A549 (cell line): ENCODE measurements at regions not wholly inside any gene's neighbourhood (a gene's known extent, or its start where the extent isn't known, plus 50 kb on each side); places are given as distances from the start of the nearest gene placed in this dataset.

Source experiments
- ATAC-seq, 2 experiments: fragments of 200-7000 bp in 1 of 2; fragments of >200 bp in 1 of 2; cut with Nextera tagmentation in 1 of 2; cut with Tn5 transposase in 1 of 2; 3 replicates each; pipeline versions ENCODE4 v1.8.0 to v1.9.1; 2018 to 2020; ENCODE audit warnings: mild to moderate bottlenecking in 1 of 2, moderate library complexity in 1 of 2
- CTCF ChIA-PET: fragments of 300-600 bp; sonication (Branson Sonifier 250); formaldehyde crosslinking; extraction: SDS; loops from one replicate; lab custom pipeline; 2021; ENCODE audit warnings: antibody characterized with exemption, inconsistent platforms; lab: Yijun Ruan, JAX
- POLR2A ChIA-PET: fragments of 350-600 bp; formaldehyde crosslinking; extraction: SDS; loops from one replicate; lab custom pipeline; 2021; ENCODE audit warnings: antibody characterized with exemption, inconsistent platforms; lab: Yijun Ruan, JAX
- DNase-seq, 2 experiments: peaks; one replicate each; pipeline versions ENCODE4 v3.0.0 to v3.0.0-alpha.2; 2011 to 2016; ENCODE audit warnings: low read depth in 1 of 2, low spot score in 1 of 2
- FAIRE-seq: peaks from 2 replicates; lab custom pipeline; 2011; peaks lifted over from hg19 to GRCh38; lab: Jason Lieb, UNC
- H3K27ac ChIP-seq, 2 experiments: fragments of >200 bp; sonication (Bioruptor Twin); formaldehyde crosslinking; 3 replicates each; pipeline ENCODE4 v1.5.1; 2016 to 2017
- H3K4me1 ChIP-seq: fragments of >200 bp; sonication (Bioruptor Twin); formaldehyde crosslinking; 3 replicates; pipeline ENCODE4 v1.6.1; 2016
- H3K4me2 ChIP-seq: fragments of >200 bp; sonication (Bioruptor Twin); formaldehyde crosslinking; 3 replicates; pipeline ENCODE4 v1.6.1; 2016
- H3K4me3 ChIP-seq: fragments of >200 bp; sonication (Bioruptor Twin); formaldehyde crosslinking; 3 replicates; pipeline ENCODE4 v1.5.1; 2016
- H3K9me3 ChIP-seq: fragments of >200 bp; sonication (Bioruptor Twin); formaldehyde crosslinking; 3 replicates; pipeline ENCODE4 v1.6.1; 2016
- ATOH8 ChIP-seq: fragments of 250-450 bp; sonication (Bioruptor Pico); IDR thresholded peaks from 2 replicates; pipeline ENCODE4 v1.5.0; 2020; ENCODE audit warnings: low read depth, mild to moderate bottlenecking, moderate library complexity
- BHLHE40 ChIP-seq: IDR thresholded peaks from 2 replicates; pipeline ENCODE4 v1.6.1; 2012; ENCODE audit warnings: low read depth, low read length, inconsistent platforms
- CBX8 ChIP-seq: fragments of 200-600 bp; sonication (generic); IDR thresholded peaks from 2 replicates; pipeline ENCODE4 v1.6.1; 2016
- CEBPB ChIP-seq, 2 experiments: fragments of >200 bp in 1 of 2; sonication (Bioruptor Twin) in 1 of 2; formaldehyde crosslinking in 1 of 2; IDR thresholded peaks; 2 replicates each; pipeline ENCODE4 v1.6.1; 2012 to 2016
- CHD2 ChIP-seq: fragments of 150-350 bp; IDR thresholded peaks from 2 replicates; pipeline ENCODE4 v1.6.1; 2014; ENCODE audit warnings: low read length; ENCODE audit not compliant: partially characterized antibody
- CTCF ChIP-seq: fragments of >200 bp; sonication (Bioruptor Twin); formaldehyde crosslinking; IDR thresholded peaks from 3 replicates; pipeline ENCODE4 v1.5.1; 2016
- E2F6 ChIP-seq: IDR thresholded peaks from 2 replicates; pipeline ENCODE4 v1.6.1; 2012; ENCODE audit warnings: low read depth, borderline replicate concordance
- EHF ChIP-seq: fragments of 250-450 bp; sonication (Bioruptor Pico); IDR thresholded peaks from 2 replicates; pipeline ENCODE4 v1.5.0; 2020; ENCODE audit warnings: mild to moderate bottlenecking
- ELK1 ChIP-seq: fragments of 150-350 bp; IDR thresholded peaks from 2 replicates; pipeline ENCODE4 v1.6.1; 2014; ENCODE audit warnings: low read depth, mild to moderate bottlenecking, low read length
- ESRRA ChIP-seq: fragments of 150-350 bp; IDR thresholded peaks from 2 replicates; pipeline ENCODE4 v1.6.1; 2014; ENCODE audit warnings: mild to moderate bottlenecking, low read length, borderline replicate concordance
- FOXS1 ChIP-seq: fragments of 250-450 bp; sonication (Bioruptor Pico); IDR thresholded peaks from 2 replicates; pipeline ENCODE4 v1.5.0; 2020; ENCODE audit warnings: mild to moderate bottlenecking, moderate library complexity
- GATA3 ChIP-seq: IDR thresholded peaks from 2 replicates; pipeline ENCODE4 v1.6.1; 2012; ENCODE audit warnings: borderline replicate concordance
- HDAC2 ChIP-seq: fragments of 200-600 bp; sonication (generic); IDR thresholded peaks from 2 replicates; pipeline ENCODE4 v1.6.1; 2016
- HEYL ChIP-seq: fragments of 250-450 bp; sonication (Bioruptor Pico); IDR thresholded peaks from 2 replicates; pipeline ENCODE4 v1.8.0; 2021; ENCODE audit warnings: mild to moderate bottlenecking, moderate library complexity
- HMGXB4 ChIP-seq: fragments of 250-450 bp; sonication (Bioruptor Pico); IDR thresholded peaks from 2 replicates; pipeline ENCODE4 v1.5.0; 2021; ENCODE audit warnings: mild to moderate bottlenecking, moderate library complexity, borderline replicate concordance
- HOXB13 ChIP-seq: fragments of 250-450 bp; sonication (Bioruptor Pico); IDR thresholded peaks from 2 replicates; pipeline ENCODE4 v1.5.0; 2020; ENCODE audit warnings: low read depth, mild to moderate bottlenecking, moderate library complexity
- HOXB5 ChIP-seq: fragments of 250-450 bp; sonication (Bioruptor Pico); IDR thresholded peaks from 2 replicates; pipeline ENCODE4 v1.5.0; 2020; ENCODE audit warnings: mild to moderate bottlenecking, moderate library complexity
- MAZ ChIP-seq: fragments of 150-350 bp; IDR thresholded peaks from 2 replicates; pipeline ENCODE4 v1.6.1; 2014; ENCODE audit warnings: antibody characterized with exemption, low read depth, low read length, borderline replicate concordance
- NFE2L2 ChIP-seq: fragments of 150-350 bp; conservative IDR thresholded peaks from 2 replicates; pipeline ENCODE4 v1.6.1; 2014; ENCODE audit warnings: low read length
- NPAS2 ChIP-seq: fragments of 250-450 bp; sonication (Bioruptor Pico); IDR thresholded peaks from 2 replicates; pipeline ENCODE4 v1.8.0; 2022; ENCODE audit warnings: mild to moderate bottlenecking, moderate library complexity, borderline replicate concordance
- RNF2 ChIP-seq: fragments of 200-600 bp; sonication (generic); IDR thresholded peaks from 2 replicates; pipeline ENCODE4 v1.6.1; 2016; ENCODE audit warnings: low read depth, mild to moderate bottlenecking, antibody characterized with exemption, moderate library complexity, borderline replicate concordance
- TFCP2L1 ChIP-seq: fragments of 250-450 bp; sonication (Bioruptor Pico); IDR thresholded peaks from 2 replicates; pipeline ENCODE4 v1.5.0; 2021; ENCODE audit warnings: mild to moderate bottlenecking
- WGBS: methylation state at CpG from one replicate; pipeline ENCODE4 v1.1.6; 2017; ENCODE audit errors: missing lambda C conversion rate; 5-methylcytosine and 5-hydroxymethylcytosine counted together
- TF ChIP-seq, protein P1 (sequence below): IDR thresholded peaks from 2 replicates; pipeline ENCODE4 v1.6.1; 2012
- TF ChIP-seq, protein P2 (sequence below): fragments of 450-650 bp; IDR thresholded peaks from 2 replicates; pipeline ENCODE4 v1.6.1; 2014; ENCODE audit warnings: antibody characterized with exemption
- TF ChIP-seq, protein P3 (sequence below): IDR thresholded peaks from 2 replicates; pipeline ENCODE4 v1.6.1; 2012

- 82% methylated on average over 7 of the region's 7 CpGs for WGBS
- ATAC-seq (no peak), DNase-seq (no peak)
- H3K27ac ChIP-seq = no peak overlapping the region
- no peak overlapping the region for H3K4me2 ChIP-seq
- POLR2A ChIA-PET = no interaction called here
- CTCF ChIA-PET = interaction anchor here (1.4 to 3.7 kb wide), 4 partner anchors 11 to 260 kb away, joined by 4 to 12 read pairs (median 10); partner anchors contain the start of gene FOXD2
- no peak for TF ChIP-seq CHD2
- no peak for TF ChIP-seq MAZ
- TF ChIP-seq, protein P1, sequence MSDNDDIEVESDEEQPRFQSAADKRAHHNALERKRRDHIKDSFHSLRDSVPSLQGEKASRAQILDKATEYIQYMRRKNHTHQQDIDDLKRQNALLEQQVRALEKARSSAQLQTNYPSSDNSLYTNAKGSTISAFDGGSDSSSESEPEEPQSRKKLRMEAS = no peak
- TF ChIP-seq BHLHE40 = no peak
- TF ChIP-seq, protein P2, sequence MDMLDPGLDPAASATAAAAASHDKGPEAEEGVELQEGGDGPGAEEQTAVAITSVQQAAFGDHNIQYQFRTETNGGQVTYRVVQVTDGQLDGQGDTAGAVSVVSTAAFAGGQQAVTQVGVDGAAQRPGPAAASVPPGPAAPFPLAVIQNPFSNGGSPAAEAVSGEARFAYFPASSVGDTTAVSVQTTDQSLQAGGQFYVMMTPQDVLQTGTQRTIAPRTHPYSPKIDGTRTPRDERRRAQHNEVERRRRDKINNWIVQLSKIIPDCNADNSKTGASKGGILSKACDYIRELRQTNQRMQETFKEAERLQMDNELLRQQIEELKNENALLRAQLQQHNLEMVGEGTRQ = no peak
- TF ChIP-seq RNF2 = no peak
- TF ChIP-seq, protein P3, sequence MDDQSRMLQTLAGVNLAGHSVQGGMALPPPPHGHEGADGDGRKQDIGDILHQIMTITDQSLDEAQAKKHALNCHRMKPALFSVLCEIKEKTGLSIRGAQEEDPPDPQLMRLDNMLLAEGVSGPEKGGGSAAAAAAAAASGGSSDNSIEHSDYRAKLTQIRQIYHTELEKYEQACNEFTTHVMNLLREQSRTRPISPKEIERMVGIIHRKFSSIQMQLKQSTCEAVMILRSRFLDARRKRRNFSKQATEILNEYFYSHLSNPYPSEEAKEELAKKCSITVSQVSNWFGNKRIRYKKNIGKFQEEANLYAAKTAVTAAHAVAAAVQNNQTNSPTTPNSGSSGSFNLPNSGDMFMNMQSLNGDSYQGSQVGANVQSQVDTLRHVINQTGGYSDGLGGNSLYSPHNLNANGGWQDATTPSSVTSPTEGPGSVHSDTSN = no peak
- TF ChIP-seq FOXS1 (CRISPR knock-in tag) = no peak
- no peak for TF ChIP-seq CTCF
- no peak for TF ChIP-seq TFCP2L1 (CRISPR knock-in tag)
- no peak for TF ChIP-seq CEBPB (IDR thresholded peaks at IDR 0.05)
- no peak for TF ChIP-seq NFE2L2
- no peak for TF ChIP-seq CBX8
- no peak for TF ChIP-seq HDAC2
- no peak for TF ChIP-seq ESRRA
- TF ChIP-seq HOXB5 (CRISPR knock-in tag) = no peak
- TF ChIP-seq ELK1 = no peak
- TF ChIP-seq, all 56 proteins: peak for 0
- Histone ChIP-seq H3K4me1 (no peaks in the 10 kb centered on the region), H3K9me3 (no peaks in the 10 kb centered on the region), H3K4me3 (no peak overlapping the region)
- no peak for FAIRE-seq
Observed at GRCh38 chr1:47697616-47698335, 259.9 kb downstream of the FOXD2 start.

GRCh38 chr1:47699492-47700235, 261.8 kb downstream of the FOXD2 start:
- FAIRE-seq = no peak
- Histone ChIP-seq H3K9me3 (no peaks in the 10 kb centered on the region), H3K4me3 (no peak overlapping the region), H3K4me1 (no peaks in the 10 kb centered on the region), H3K4me2 (no peak overlapping the region), H3K27ac (no peak overlapping the region)
- DNase-seq = no peak
- TF ChIP-seq EHF = no peak
- TF ChIP-seq HOXB13 (CRISPR knock-in tag) = no peak
- TF ChIP-seq HEYL = no peak
- no peak for TF ChIP-seq GATA3
- TF ChIP-seq ATOH8 (CRISPR knock-in tag) = no peak
- TF ChIP-seq NPAS2 (CRISPR knock-in tag) = no peak
- TF ChIP-seq HDAC2 = no peak
- TF ChIP-seq CBX8 = no peak
- no peak for TF ChIP-seq E2F6
- TF ChIP-seq HMGXB4 (CRISPR knock-in tag) = no peak
- 59% methylated on average over 5 of the region's 5 CpGs for WGBS
- POLR2A ChIA-PET = no interaction called here
- no peak for ATAC-seq
- CTCF ChIA-PET = interaction anchor here (2.0 to 3.7 kb wide), 3 partner anchors 11 to 262 kb away, joined by 8 to 12 read pairs (median 12); partner anchors contain the start of gene FOXD2
